Neuronal stem cell (in vitro differentiated cells): ENCODE measurements at regions not wholly inside any gene's neighbourhood (a gene's known extent, or its start where the extent isn't known, plus 50 kb on each side); places are given as distances from the start of the nearest gene placed in this dataset.

Experiments
- DNase-seq: peaks from one replicate; pipeline ENCODE4 v3.0.0-alpha.2; 2013; ENCODE audit warnings: low spot score
- H2AFZ ChIP-seq: one replicate; pipeline ENCODE4 v1.6.1; 2013; ENCODE audit warnings: mild to moderate bottlenecking, low read length, inconsistent platforms
- H2AK5ac ChIP-seq: 2 replicates; pipeline ENCODE4 v1.6.1; 2013; ENCODE audit warnings: low read depth, mild to moderate bottlenecking, inconsistent platforms, low read length, moderate library complexity, mixed read lengths
- H2BK120ac ChIP-seq: 2 replicates; pipeline ENCODE4 v1.6.1; 2013; ENCODE audit warnings: low read depth, mild to moderate bottlenecking, inconsistent platforms, low read length, moderate library complexity, mixed read lengths
- H2BK12ac ChIP-seq: one replicate; pipeline ENCODE4 v1.6.1; 2013; ENCODE audit warnings: low read length, inconsistent platforms
- H2BK15ac ChIP-seq: 2 replicates; pipeline ENCODE4 v1.6.1; 2013; ENCODE audit warnings: mild to moderate bottlenecking, low read length, inconsistent platforms, mixed read lengths
- H2BK5ac ChIP-seq: one replicate; pipeline ENCODE4 v1.6.1; 2013; ENCODE audit warnings: inconsistent platforms, mild to moderate bottlenecking, low read length, moderate library complexity
- H3K14ac ChIP-seq: one replicate; pipeline ENCODE4 v1.6.1; 2013; ENCODE audit warnings: low read length, inconsistent platforms
- H3K18ac ChIP-seq: 2 replicates; pipeline ENCODE4 v1.6.1; 2013; ENCODE audit warnings: low read length, inconsistent platforms
- H3K23ac ChIP-seq: 2 replicates; pipeline ENCODE4 v1.6.1; 2013; ENCODE audit warnings: low read depth, mild to moderate bottlenecking, mixed read lengths, low read length, inconsistent platforms; ENCODE audit not compliant: poor library complexity
- H3K27ac ChIP-seq: replicated peaks from 3 replicates; pipeline ENCODE4 v1.5.1; 2013; ENCODE audit warnings: low read length, inconsistent platforms
- H3K27me3 ChIP-seq, 3 experiments: 2 replicates each; pipeline ENCODE4 v1.6.1; 2013; ENCODE audit warnings: low read length in 3 of 3, mild to moderate bottlenecking in 2 of 3, inconsistent platforms in 1 of 3, low read depth in 1 of 3, mixed read lengths in 1 of 3, moderate library complexity in 1 of 3; ENCODE audit not compliant: control insufficient read depth in 3 of 3, insufficient read depth in 3 of 3
- H3K36me3 ChIP-seq, 2 donors: replicated peaks in 1 of 2; 2 replicates each; pipeline ENCODE4 v1.6.1; 2013; ENCODE audit warnings: low read length in 2 of 2; ENCODE audit not compliant: control insufficient read depth in 2 of 2, insufficient read depth in 2 of 2
- H3K4ac ChIP-seq: 2 replicates; pipeline ENCODE4 v1.6.1; 2013; ENCODE audit warnings: inconsistent platforms, mild to moderate bottlenecking, low read length, moderate library complexity
- H3K4me1 ChIP-seq, 2 donors: 1 replicate in 1 of 2; 2 replicates in 1 of 2; pipeline ENCODE4 v1.6.1; 2013; ENCODE audit warnings: low read length in 2 of 2, low read depth in 1 of 2; ENCODE audit not compliant: control insufficient read depth in 2 of 2, insufficient read depth in 1 of 2
- H3K4me2 ChIP-seq: one replicate; pipeline ENCODE4 v1.6.1; 2013; ENCODE audit warnings: mild to moderate bottlenecking, low read length, inconsistent platforms; ENCODE audit not compliant: insufficient read depth, poor library complexity, severe bottlenecking
- H3K4me3 ChIP-seq, 2 donors: 2 replicates each; pipeline ENCODE4 v1.5.1; 2013; ENCODE audit warnings: low read length in 2 of 2, mild to moderate bottlenecking in 2 of 2, inconsistent platforms in 1 of 2, moderate library complexity in 1 of 2
- H3K79me1 ChIP-seq: one replicate; pipeline ENCODE4 v1.6.1; 2013; ENCODE audit warnings: low read depth, mild to moderate bottlenecking, inconsistent platforms, low read length, moderate library complexity
- H3K9ac ChIP-seq: one replicate; pipeline ENCODE4 v1.6.1; 2013; ENCODE audit warnings: mild to moderate bottlenecking, low read depth, low read length, inconsistent platforms; ENCODE audit not compliant: poor library complexity
- H3K9me3 ChIP-seq, 2 donors: replicated peaks in 1 of 2; 2 replicates each; pipeline versions ENCODE3 to v1.6.1; 2013; ENCODE audit warnings: low read length in 2 of 2, mild to moderate bottlenecking in 2 of 2, inconsistent platforms in 1 of 2, low read depth in 1 of 2, mixed read lengths in 1 of 2, moderate library complexity in 1 of 2; ENCODE audit not compliant: control insufficient read depth in 2 of 2, insufficient read depth in 1 of 2
- H4K8ac ChIP-seq: one replicate; pipeline ENCODE4 v1.6.1; 2013; ENCODE audit warnings: low read depth, mild to moderate bottlenecking, inconsistent platforms, low read length, moderate library complexity
- H4K91ac ChIP-seq: one replicate; pipeline ENCODE4 v1.6.1; 2013; ENCODE audit warnings: low read length, low read depth, mild to moderate bottlenecking, inconsistent platforms; ENCODE audit not compliant: poor library complexity
- WGBS, 2 donors: extraction: QIAGEN DNeasy Blood & Tissue Kit; methylation state at CpG; one replicate each; pipeline ENCODE4 v1.1.7; 2013; ENCODE audit warnings: missing lambda C conversion rate in 2 of 2, mixed read lengths in 1 of 2; ENCODE audit not compliant: insufficient read length in 2 of 2, insufficient replicate concordance in 1 of 2; ENCODE audit errors: extremely low coverage in 2 of 2; 5-methylcytosine and 5-hydroxymethylcytosine counted together

- DNase-seq: no peak
- H3K27me3 ChIP-seq: no peaks in the 10 kb centered on the region
- H2BK12ac ChIP-seq: no peak overlapping the region
- no peak overlapping the region for H2BK5ac ChIP-seq
- H2BK120ac ChIP-seq: no peak overlapping the region
- no peak overlapping the region for H3K14ac ChIP-seq
- no peaks in the 10 kb centered on the region for H3K79me1 ChIP-seq
- H2BK15ac ChIP-seq: no peak overlapping the region
- H3K4me1 ChIP-seq: no peaks in the 10 kb centered on the region
- no peak overlapping the region for H3K4me2 ChIP-seq
- no peak overlapping the region for H3K9ac ChIP-seq
- no peak overlapping the region for H2AFZ ChIP-seq
- H3K23ac ChIP-seq: no peak overlapping the region
- no peaks in the 10 kb centered on the region for H3K9me3 ChIP-seq
- H4K8ac ChIP-seq: no peak overlapping the region
- H2AK5ac ChIP-seq: no peak overlapping the region
- H3K4me3 ChIP-seq: no peak overlapping the region
- H3K4ac ChIP-seq: no peak overlapping the region
- no peak overlapping the region for H3K27ac ChIP-seq
- no CpG with 5 or more reads among the region's 2 CpGs for WGBS, 2 donors
- no peak overlapping the region for H3K18ac ChIP-seq
- no peaks in the 10 kb centered on the region for H3K36me3 ChIP-seq
- H4K91ac ChIP-seq: no peak overlapping the region
Observed at GRCh38 chr2:223176970-223177369, 125.0 kb downstream of the KCNE4 start.

- H3K79me1 ChIP-seq: no peaks in the 10 kb centered on the region
- no peak for DNase-seq
- H3K9ac ChIP-seq: no peak overlapping the region
- H2BK5ac ChIP-seq: no peak overlapping the region
- no CpG with 5 or more reads among the region's 2 CpGs for WGBS, 2 donors
- H3K36me3 ChIP-seq: no peaks in the 10 kb centered on the region
- H2BK12ac ChIP-seq: no peak overlapping the region
- H3K4me2 ChIP-seq: no peak overlapping the region
- no peak overlapping the region for H4K91ac ChIP-seq
- no peak overlapping the region for H2BK15ac ChIP-seq
- no peak overlapping the region for H3K23ac ChIP-seq
- no peak overlapping the region for H3K4me3 ChIP-seq
- no peak overlapping the region for H3K4ac ChIP-seq
- H2AFZ ChIP-seq: no peak overlapping the region
- no peak overlapping the region for H2AK5ac ChIP-seq
- H4K8ac ChIP-seq: no peak overlapping the region
- H2BK120ac ChIP-seq: no peak overlapping the region
- no peaks in the 10 kb centered on the region for H3K27me3 ChIP-seq
- no peak overlapping the region for H3K18ac ChIP-seq
- no peak overlapping the region for H3K14ac ChIP-seq
- no peak overlapping the region for H3K27ac ChIP-seq
- no peaks in the 10 kb centered on the region for H3K4me1 ChIP-seq
- H3K9me3 ChIP-seq: no peaks in the 10 kb centered on the region
Observed at GRCh38 chr2:223180463-223180862, 128.5 kb downstream of the KCNE4 start.

DNA sequence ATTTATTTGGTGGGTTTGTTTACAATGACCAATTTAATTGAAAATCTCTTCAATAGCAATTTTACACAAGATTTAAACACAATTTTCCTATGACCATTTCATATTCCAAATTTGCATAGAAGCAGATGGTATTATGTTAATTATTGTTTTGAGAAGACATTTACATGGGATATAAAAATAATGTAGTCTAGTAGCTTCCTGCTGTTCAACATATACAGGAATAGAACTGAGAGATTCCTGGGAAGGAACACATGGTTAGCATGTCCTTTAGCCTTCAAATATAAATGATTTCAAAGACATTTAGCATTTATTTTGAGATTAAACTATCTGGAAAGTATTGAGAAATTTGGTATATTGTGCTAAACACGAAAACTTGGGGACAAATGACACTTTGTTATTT is 129.6 kb downstream of the KCNE4 start:
- H2AK5ac ChIP-seq: no peak overlapping the region
- H3K4me3 ChIP-seq: no peak overlapping the region
- no peak overlapping the region for H3K9ac ChIP-seq
- H2AFZ ChIP-seq: no peak overlapping the region
- H2BK12ac ChIP-seq: no peak overlapping the region
- H3K27me3 ChIP-seq: no peaks in the 10 kb centered on the region
- H2BK5ac ChIP-seq: no peak overlapping the region
- H3K4me2 ChIP-seq: no peak overlapping the region
- no peak overlapping the region for H3K27ac ChIP-seq
- H2BK120ac ChIP-seq: no peak overlapping the region
- H3K14ac ChIP-seq: no peak overlapping the region
- H3K18ac ChIP-seq: no peak overlapping the region
- no peaks in the 10 kb centered on the region for H3K36me3 ChIP-seq
- no CpG with 5 or more reads among the region's 1 CpG for WGBS, 2 donors
- H4K8ac ChIP-seq: no peak overlapping the region
- H3K79me1 ChIP-seq: no peaks in the 10 kb centered on the region
- no peak overlapping the region for H3K23ac ChIP-seq
- H3K4ac ChIP-seq: no peak overlapping the region
- H3K4me1 ChIP-seq: no peaks in the 10 kb centered on the region
- no peak overlapping the region for H2BK15ac ChIP-seq
- DNase-seq: no peak
- no peak overlapping the region for H4K91ac ChIP-seq
- no peaks in the 10 kb centered on the region for H3K9me3 ChIP-seq

GRCh38 chr2:223182356-223182755 is 130.4 kb downstream of the KCNE4 start:
- no peak overlapping the region for H3K4me3 ChIP-seq
- H2BK120ac ChIP-seq: no peak overlapping the region
- H3K23ac ChIP-seq: no peak overlapping the region
- H2BK5ac ChIP-seq: no peak overlapping the region
- no peak overlapping the region for H4K91ac ChIP-seq
- H3K14ac ChIP-seq: no peak overlapping the region
- no peak overlapping the region for H3K4me2 ChIP-seq
- no peak overlapping the region for H2AFZ ChIP-seq
- H2BK12ac ChIP-seq: no peak overlapping the region
- H3K27ac ChIP-seq: no peak overlapping the region
- no peak overlapping the region for H4K8ac ChIP-seq
- WGBS, 2 donors: no CpG with 5 or more reads among the region's 2 CpGs
- no peak overlapping the region for H2AK5ac ChIP-seq
- no peaks in the 10 kb centered on the region for H3K4me1 ChIP-seq
- no peaks in the 10 kb centered on the region for H3K36me3 ChIP-seq
- no peak overlapping the region for H3K9ac ChIP-seq
- no peaks in the 10 kb centered on the region for H3K27me3 ChIP-seq
- H2BK15ac ChIP-seq: no peak overlapping the region
- H3K18ac ChIP-seq: no peak overlapping the region
- no peak for DNase-seq
- no peaks in the 10 kb centered on the region for H3K79me1 ChIP-seq
- no peak overlapping the region for H3K4ac ChIP-seq
- H3K9me3 ChIP-seq: no peaks in the 10 kb centered on the region
